HepG2 (cell line): ENCODE measurements at regions not wholly inside any gene's neighbourhood (a gene's known extent, or its start where the extent isn't known, plus 50 kb on each side); places are given as distances from the start of the nearest gene placed in this dataset.

Experiments
- ATAC-seq: fragments of 200-7000 bp; cut with Tn5 transposase; 3 replicates; pipeline ENCODE4 v1.9.1; 2020; ENCODE audit warnings: mild to moderate bottlenecking, moderate library complexity
- BruUV-seq: library from RNA; stranded (reverse); fragments of 400-500 nt; replicated peaks from 2 replicates; lab custom pipeline; 2021; lab: Mats Ljungman, UMichigan
- CTCF ChIA-PET: fragments of 300-600 bp; formaldehyde crosslinking; extraction: SDS; loops from one replicate; lab custom pipeline; 2021; ENCODE audit warnings: low total read pairs, inconsistent platforms, low intra/inter-chr PET ratio; lab: Yijun Ruan, JAX
- POLR2A ChIA-PET: fragments of 350-600 bp; sonication (Branson Sonifier 250); formaldehyde crosslinking; loops from one replicate; lab custom pipeline; 2020; ENCODE audit warnings: antibody characterized with exemption, inconsistent platforms; lab: Yijun Ruan, JAX
- DNase-seq: peaks from one replicate; pipeline ENCODE4 v3.0.0-alpha.2; 2015; ENCODE audit warnings: low spot score
- FAIRE-seq: peaks from 3 replicates; lab custom pipeline; 2011; peaks lifted over from hg19 to GRCh38; lab: Jason Lieb, UNC
- H2AFZ ChIP-seq: one replicate; pipeline ENCODE4 v1.6.1; 2011; ENCODE audit warnings: low read length, inconsistent platforms
- H3K27ac ChIP-seq: fragments of 300-600 bp; 3 replicates; pipeline ENCODE4 v1.8.0; 2011; ENCODE audit warnings: mixed run types, mild to moderate bottlenecking, mixed read lengths, low read length, inconsistent platforms; ENCODE audit not compliant: insufficient read depth; ENCODE audit errors: extremely low read length
- H3K27me3 ChIP-seq, 2 experiments: fragments of 200-600 bp in 1 of 2; 2 replicates in 1 of 2; 3 replicates in 1 of 2; pipeline versions ENCODE4 v1.6.0 to v1.8.0; 2011; ENCODE audit warnings: low read length in 2 of 2, mild to moderate bottlenecking in 2 of 2, moderate library complexity in 2 of 2, inconsistent platforms in 1 of 2; ENCODE audit not compliant: insufficient read depth in 2 of 2, control insufficient read depth in 1 of 2
- H3K36me3 ChIP-seq, 2 experiments: fragments of 200-600 bp in 1 of 2; replicated peaks in 1 of 2; 2 replicates in 1 of 2; 3 replicates in 1 of 2; pipeline versions ENCODE4 v1.5.1 to v1.8.0; 2011; ENCODE audit warnings: low read length in 2 of 2, inconsistent platforms in 1 of 2; ENCODE audit not compliant: insufficient read depth in 2 of 2, control insufficient read depth in 1 of 2
- H3K4me1 ChIP-seq: 2 replicates; pipeline ENCODE4 v1.5.1; 2012; ENCODE audit warnings: low read length, inconsistent platforms; ENCODE audit not compliant: insufficient read depth
- H3K4me2 ChIP-seq: 2 replicates; pipeline ENCODE4 v1.6.0; 2011; ENCODE audit warnings: low read depth, low read length, inconsistent platforms
- H3K4me3 ChIP-seq, 3 experiments: fragments of 200-600 bp in 1 of 3; sonication (generic), shearing (Covaris generic) in 1 of 3; replicated peaks in 1 of 3; 2 replicates each; pipeline ENCODE4 v1.5.1; 2011 to 2016; ENCODE audit warnings: low read length in 3 of 3, inconsistent platforms in 2 of 3, low read depth in 2 of 3, mild to moderate bottlenecking in 2 of 3, control low read depth in 1 of 3, mixed read lengths in 1 of 3; ENCODE audit not compliant: insufficient read depth in 1 of 3
- H3K79me2 ChIP-seq: one replicate; pipeline ENCODE4 v1.6.1; 2011; ENCODE audit warnings: low read length, inconsistent platforms; ENCODE audit not compliant: insufficient read depth
- H3K9ac ChIP-seq: 2 replicates; pipeline ENCODE4 v1.6.0; 2011; ENCODE audit warnings: mild to moderate bottlenecking, low read depth, low read length, inconsistent platforms; ENCODE audit not compliant: insufficient read depth
- H3K9me3 ChIP-seq: 2 replicates; pipeline ENCODE4 v1.5.1; 2012; ENCODE audit warnings: mild to moderate bottlenecking, low read length
- H4K20me1 ChIP-seq: 2 replicates; pipeline ENCODE4 v1.6.0; 2011; ENCODE audit warnings: inconsistent platforms, mild to moderate bottlenecking, low read length, moderate library complexity; ENCODE audit not compliant: insufficient read depth
- BCL6 ChIP-seq: IDR thresholded peaks from 2 replicates; pipeline ENCODE4 v1.6.1; 2016; ENCODE audit warnings: missing genetic modification reagents, missing compliant biosample characterization
- CC2D1A ChIP-seq: sonication (generic); formaldehyde crosslinking; IDR thresholded peaks from 2 replicates; pipeline ENCODE4 v1.8.1; 2023; ENCODE audit warnings: mild to moderate bottlenecking, missing genetic modification reagents
- CCDC6 ChIP-seq: sonication (generic); formaldehyde crosslinking; IDR thresholded peaks from 2 replicates; pipeline ENCODE4 v1.8.1; 2022; ENCODE audit warnings: mild to moderate bottlenecking, missing genetic modification reagents, moderate library complexity
- CEBPB ChIP-seq: IDR thresholded peaks from 2 replicates; pipeline ENCODE4 v1.6.1; 2011; ENCODE audit warnings: low read depth, low read length, improper control_type of control experiment, borderline replicate concordance
- CEBPG ChIP-seq: IDR thresholded peaks from 2 replicates; pipeline ENCODE4 v1.6.1; 2016
- EP300 ChIP-seq, 3 experiments: sonication (generic) in 1 of 3; formaldehyde crosslinking in 1 of 3; IDR thresholded peaks; 2 replicates each; pipeline versions ENCODE4 v1.5.1 to v1.6.1; 2011 to 2020; ENCODE audit warnings: low read depth in 2 of 3, low read length in 2 of 3, borderline replicate concordance in 1 of 3, improper control_type of control experiment in 1 of 3, mild to moderate bottlenecking in 1 of 3, missing genetic modification reagents in 1 of 3, moderate library complexity in 1 of 3
- GATAD2A ChIP-seq: IDR thresholded peaks from 2 replicates; pipeline ENCODE4 v1.6.1; 2016
- HMG20A ChIP-seq: IDR thresholded peaks from 2 replicates; pipeline ENCODE4 v1.6.1; 2016; ENCODE audit warnings: borderline replicate concordance
- LCORL ChIP-seq, 2 experiments: fragments of 450-650 bp in 1 of 2; sonication (generic) in 1 of 2; formaldehyde crosslinking in 1 of 2; IDR thresholded peaks; 2 replicates each; pipeline versions ENCODE4 v1.5.0 to v1.6.1; 2017 to 2020; ENCODE audit warnings: antibody characterized with exemption in 1 of 2, missing genetic modification reagents in 1 of 2
- NR2F6 ChIP-seq, 2 experiments: IDR thresholded peaks; 2 replicates each; pipeline ENCODE4 v1.6.1; 2016; ENCODE audit warnings: antibody characterized with exemption in 1 of 2, mild to moderate bottlenecking in 1 of 2
- SALL1 ChIP-seq: sonication (generic); formaldehyde crosslinking; IDR thresholded peaks from 2 replicates; pipeline ENCODE4 v1.8.0; 2022; ENCODE audit warnings: mild to moderate bottlenecking, missing genetic modification reagents
- SMYD3 ChIP-seq: sonication (generic); formaldehyde crosslinking; IDR thresholded peaks from 2 replicates; pipeline ENCODE4 v1.8.1; 2023; ENCODE audit warnings: mild to moderate bottlenecking, missing genetic modification reagents
- SOX5 ChIP-seq: IDR thresholded peaks from 2 replicates; pipeline ENCODE4 v1.6.1; 2016; ENCODE audit warnings: borderline replicate concordance
- TCF7 ChIP-seq: sonication (generic); IDR thresholded peaks from 2 replicates; pipeline ENCODE4 v1.6.1; 2016; ENCODE audit warnings: antibody characterized with exemption, low read depth
- TFAP4 ChIP-seq: sonication (generic); IDR thresholded peaks from 2 replicates; pipeline ENCODE4 v1.6.1; 2016; ENCODE audit warnings: low read depth, borderline replicate concordance
- ZHX2 ChIP-seq, 2 experiments: sonication (generic) in 1 of 2; formaldehyde crosslinking in 1 of 2; IDR thresholded peaks; 2 replicates each; pipeline versions ENCODE4 v1.6.1 to v1.9.0; 2014 to 2022; ENCODE audit warnings: antibody characterized with exemption in 1 of 2, borderline replicate concordance in 1 of 2, inconsistent platforms in 1 of 2, low read depth in 1 of 2, missing genetic modification reagents in 1 of 2
- ZNF20 ChIP-seq: sonication (generic); formaldehyde crosslinking; IDR thresholded peaks from 2 replicates; pipeline ENCODE4 v1.4.0; 2020; ENCODE audit warnings: mild to moderate bottlenecking, moderate library complexity, missing genetic modification reagents
- ZNF264 ChIP-seq: sonication (generic); formaldehyde crosslinking; IDR thresholded peaks from 2 replicates; pipeline ENCODE4 v1.4.0; 2020; ENCODE audit warnings: missing genetic modification reagents
- ZNF572 ChIP-seq: sonication (generic); formaldehyde crosslinking; IDR thresholded peaks from 2 replicates; pipeline ENCODE4 v1.5.1; 2020; ENCODE audit warnings: mild to moderate bottlenecking, missing genetic modification reagents
- WGBS: methylation state at CpG from one replicate; pipeline ENCODE4 v1.1.6; 2017; ENCODE audit warnings: low lambda C conversion rate; 5-methylcytosine and 5-hydroxymethylcytosine counted together
- in situ Hi-C: cut with HindIII; loops from 2 replicates; pipeline ENCODE4 v1.10.0; 2017; ENCODE audit warnings: low pct_unique_long_range_greater_than_20kb; ENCODE audit not compliant: extremely low pct_ligation_motif_present
- intact Hi-C: fragments of 100-400 bp; cut with micrococcal nuclease; formaldehyde crosslinking; loops from one replicate; pipeline ENCODE4 v1.10.0; 2022; ENCODE audit not compliant: unreplicated experiment

GRCh38 chr20:50409495-50409894 lies 100.7 kb upstream of the PTPN1 start:
- no peak overlapping the region for H2AFZ ChIP-seq
- intact Hi-C loops, result no loop called here
- in situ Hi-C loops, result no loop called here
- no peak overlapping the region for H3K27ac ChIP-seq
- no peaks in the 10 kb centered on the region for H3K27me3 ChIP-seq
- 10% methylated on average over 3 of the region's 3 CpGs for WGBS
- CTCF ChIA-PET, result no interaction called here
- H3K4me1 ChIP-seq, result peaks cover 91% of the 10 kb centered on the region
- ATAC-seq, result no peak
- no peak overlapping the region for H3K4me2 ChIP-seq
- no peaks in the 10 kb centered on the region for H4K20me1 ChIP-seq
- POLR2A ChIA-PET, result interaction anchor here (1.3 to 1.7 kb wide), 3 partner anchors 10 to 46 kb away, joined by 5 to 17 read pairs (median 7); no protein-coding TSS in a partner anchor
- H3K36me3 ChIP-seq, result no peaks in the 10 kb centered on the region
- no peaks in the 10 kb centered on the region for H3K79me2 ChIP-seq
- H3K4me3 ChIP-seq, result no peak overlapping the region
- H3K9me3 ChIP-seq, result no peaks in the 10 kb centered on the region
- H3K9ac ChIP-seq, result no peak overlapping the region
- DNase-seq, result no peak
- BruUV-seq, result no TSS peak
- peak; percentile 68 for FAIRE-seq
- TF ChIP-seq SALL1 (CRISPR knock-in tag) (peak; percentile 19; the same call in 1 of the 2 replicates), HMG20A (peak; percentile 51; the same call in 1 of the 2 replicates), BCL6 (peak; percentile 52; the same call in 1 of the 2 replicates), TCF7 (peak; percentile 34; the same call in 1 of the 2 replicates), SOX5 (CRISPR knock-in tag) (peak; percentile 36; the same call in 1 of the 2 replicates), CC2D1A (CRISPR knock-in tag) (peak; percentile 49; the same call in 1 of the 2 replicates), GATAD2A (CRISPR knock-in tag) (peak; percentile 58), LCORL (IDR thresholded peaks at IDR 0.05) (no peak), LCORL (CRISPR knock-in tag; IDR thresholded peaks at IDR 0.05) (no peak), EP300 (IDR thresholded peaks at IDR 0.05; ENCODE audit: low read depth in 2 of 2, low read length in 2 of 2) (0 out of 4 replicates have a peak, but pooled peaks of 1 of the 2 experiments have one; percentile 16), EP300 (CRISPR knock-in tag; IDR thresholded peaks at IDR 0.05; ENCODE audit: borderline replicate concordance) (no peak), TFAP4 (peak; percentile 32; the same call in 1 of the 2 replicates), ZNF264 (CRISPR knock-in tag) (peak; percentile 56; the same call in 1 of the 2 replicates), ZNF20 (no peak), ZHX2 (IDR thresholded peaks at IDR 0.05; ENCODE audit: low read depth) (no peak), ZHX2 (CRISPR knock-in tag; IDR thresholded peaks at IDR 0.05; ENCODE audit: borderline replicate concordance) (no peak), CEBPB (peak; percentile 78; the same call in 1 of the 2 replicates), CCDC6 (CRISPR knock-in tag) (no peak), CEBPG (CRISPR knock-in tag) (peak; percentile 74), ZNF572 (CRISPR knock-in tag) (no peak), NR2F6 (IDR thresholded peaks at IDR 0.05) (peak; percentile 45; the same call in 1 of the 2 replicates), NR2F6 (CRISPR knock-in tag; IDR thresholded peaks at IDR 0.05) (peak; percentile 19; the same call in 1 of the 2 replicates), SMYD3 (0 out of 2 replicates have a peak, but pooled peaks have one; percentile 23)
